ENCODE measurements at regions not wholly inside any gene's neighbourhood (a gene's known extent, or its start where the extent isn't known, plus 50 kb on each side); places are given as distances from the start of the nearest gene placed in this dataset.

- Histone ChIP-seq H3K27ac (replicated peaks) (no peak overlapping the region), H3K27me3 (ENCODE audit: insufficient read depth, poor library complexity, severe bottlenecking) (no peaks in the 10 kb centered on the region), H3K4me3 (replicated peaks; ENCODE audit: insufficient read depth, low read length) (no peak overlapping the region)
- TF ChIP-seq POLR2AphosphoS5 (IDR thresholded peaks at IDR 0.05; ENCODE audit: low read depth) (no peak), GABPA (IDR thresholded peaks at IDR 0.05; ENCODE audit: low read depth) (no peak), REST (IDR thresholded peaks at IDR 0.05; ENCODE audit: insufficient replicate concordance, low read depth) (no peak), SPI1 (IDR thresholded peaks at IDR 0.05; ENCODE audit: borderline replicate concordance, low read depth) (no peak), CTCF (IDR thresholded peaks at IDR 0.05; ENCODE audit: insufficient read depth, low read length) (no peak)
- DNase-seq (ENCODE audit: low read depth in 1 of 2, low spot score in 1 of 2) = no peak
These were observed 629.7 kb upstream of the IMPG1 start for GRCh38 chr6:76702187-76702586.

GRCh38 chr6:76701610-76702009 lies 629.1 kb upstream of the IMPG1 start:
- no peak overlapping the region for H3K4me3 ChIP-seq (replicated peaks; ENCODE audit: insufficient read depth, low read length)
- no peak for DNase-seq (ENCODE audit: low read depth in 1 of 2, low spot score in 1 of 2)
- H3K27me3 ChIP-seq (ENCODE audit: insufficient read depth, poor library complexity, severe bottlenecking) = no peaks in the 10 kb centered on the region
- H3K27ac ChIP-seq (replicated peaks) = no peak overlapping the region
- TF ChIP-seq CTCF (IDR thresholded peaks at IDR 0.05; ENCODE audit: insufficient read depth, low read length) = no peak
- TF ChIP-seq POLR2AphosphoS5 (IDR thresholded peaks at IDR 0.05; ENCODE audit: low read depth) = no peak
- no peak for TF ChIP-seq GABPA (IDR thresholded peaks at IDR 0.05; ENCODE audit: low read depth)
- no peak for TF ChIP-seq SPI1 (IDR thresholded peaks at IDR 0.05; ENCODE audit: borderline replicate concordance, low read depth)
- TF ChIP-seq REST (IDR thresholded peaks at IDR 0.05; ENCODE audit: insufficient replicate concordance, low read depth) = no peak

GRCh38 chr6:76697585-76697984 lies 625.1 kb upstream of the IMPG1 start:
- no peak overlapping the region for H3K27ac ChIP-seq (replicated peaks)
- TF ChIP-seq CTCF (IDR thresholded peaks at IDR 0.05; ENCODE audit: insufficient read depth, low read length) = no peak
- TF ChIP-seq REST (IDR thresholded peaks at IDR 0.05; ENCODE audit: insufficient replicate concordance, low read depth) = no peak
- TF ChIP-seq POLR2AphosphoS5 (IDR thresholded peaks at IDR 0.05; ENCODE audit: low read depth) = no peak
- TF ChIP-seq SPI1 (IDR thresholded peaks at IDR 0.05; ENCODE audit: borderline replicate concordance, low read depth) = no peak
- no peak for TF ChIP-seq GABPA (IDR thresholded peaks at IDR 0.05; ENCODE audit: low read depth)
- no peak overlapping the region for H3K4me3 ChIP-seq (replicated peaks; ENCODE audit: insufficient read depth, low read length)
- no peak for DNase-seq (ENCODE audit: low read depth in 1 of 2, low spot score in 1 of 2)
- no peaks in the 10 kb centered on the region for H3K27me3 ChIP-seq (ENCODE audit: insufficient read depth, poor library complexity, severe bottlenecking)

Measured in HL-60 (cell line).